Body of pancreas (tissue), 4 donors: ENCODE measurements at regions not wholly inside any gene's neighbourhood (a gene's known extent, or its start where the extent isn't known, plus 50 kb on each side); places are given as distances from the start of the nearest gene placed in this dataset.
"Not testable (repeated sequence)": the region's sequence is repeated elsewhere in the genome, so short reads cannot be mapped to it uniquely, and the experiment has no call there.

Source experiments
- ATAC-seq: fragments of 150-250 bp; one replicate; pipeline ENCODE4 v1.9.1; 2016
- DNase-seq, 4 donors: peaks; one replicate each; pipeline ENCODE4 v3.0.0-alpha.2; 2019
- H3K27ac ChIP-seq, 4 donors: fragments of 200-600 bp; sonication (generic); 1 replicate in 3 of 4; 2 replicates in 1 of 4; pipeline versions ENCODE4 v1.5.1 to v1.6.1; 2016 to 2019; ENCODE audit warnings: mild to moderate bottlenecking in 1 of 4, mixed read lengths in 1 of 4, moderate library complexity in 1 of 4
- H3K27me3 ChIP-seq, 2 donors: fragments of 200-600 bp; sonication (generic); one replicate each; pipeline ENCODE4 v1.6.0; 2016; ENCODE audit warnings: mild to moderate bottlenecking in 1 of 2
- H3K36me3 ChIP-seq, 2 donors: fragments of 200-600 bp; sonication (generic); replicated peaks in 1 of 2; 2 replicates each; pipeline ENCODE4 v1.5.1; 2016; ENCODE audit warnings: low read depth in 2 of 2; ENCODE audit not compliant: insufficient read depth in 1 of 2
- H3K4me1 ChIP-seq: fragments of 200-600 bp; sonication (generic); one replicate; pipeline ENCODE4 v1.6.0; 2016
- H3K4me3 ChIP-seq, 2 donors: fragments of 200-600 bp; sonication (generic); 1 replicate in 1 of 2; 2 replicates in 1 of 2; pipeline ENCODE4 v1.5.1; 2016 to 2019
- H3K9me3 ChIP-seq, 3 donors: fragments of 200-600 bp; sonication (generic); 1 replicate in 2 of 3; 2 replicates in 1 of 3; pipeline ENCODE4 v1.5.1; 2016
- CTCF ChIP-seq, 7 experiments: fragments of 450-650 bp in 4 of 7; fragments of 200-600 bp in 3 of 7; sonication (generic) in 3 of 7; IDR thresholded peaks; one replicate each; pipeline ENCODE4 v1.5.1; 2016 to 2019; ENCODE audit warnings: antibody characterized with exemption in 7 of 7
- POLR2A ChIP-seq, 3 donors: fragments of 450-650 bp; IDR thresholded peaks; one replicate each; pipeline ENCODE4 v1.6.1; 2016; ENCODE audit warnings: antibody characterized with exemption in 3 of 3, mild to moderate bottlenecking in 2 of 3
- WGBS, 2 donors: methylation state at CpG; one replicate each; pipeline ENCODE4 v1.1.5; 2017; 5-methylcytosine and 5-hydroxymethylcytosine counted together
- intact Hi-C: fragments of 100-400 bp; cut with DNase I; formaldehyde crosslinking; loops from one replicate; pipeline ENCODE4 v1.15.1; 2023

GRCh38 chr3:194959217-194959616 is 273.5 kb downstream of the FAM43A start:
- 62 to 76% methylated on average over 7 of the region's 7 CpGs for WGBS, 2 donors
- Histone ChIP-seq H3K4me1 (no peaks in the 10 kb centered on the region), H3K4me3 (no peak overlapping the region), H3K27me3 (no peaks in the 10 kb centered on the region), H3K36me3 (no peaks in the 10 kb centered on the region), H3K9me3 (no peaks in the 10 kb centered on the region), H3K27ac (no peak overlapping the region)
- DNase-seq (no peak), ATAC-seq (no peak)
- intact Hi-C loops: loop anchor here (10.0 kb wide), 1 partner anchor 134 kb away; no protein-coding TSS in a partner anchor
- TF ChIP-seq CTCF (IDR thresholded peaks at IDR 0.05) (no peak), POLR2A (IDR thresholded peaks at IDR 0.05) (no peak)

GRCh38 chr3:194959666-194960065 is 274.0 kb downstream of the FAM43A start:
- not testable (repeated sequence) for DNase-seq, H3K4me1 ChIP-seq, H3K9me3 ChIP-seq, ATAC-seq, H3K27me3 ChIP-seq, H3K4me3 ChIP-seq, H3K36me3 ChIP-seq, H3K27ac ChIP-seq
- 80 to 85% methylated on average over 9 to 10 of the region's 10 CpGs for WGBS, 2 donors
- intact Hi-C loops: loop anchor here (10.0 kb wide), 1 partner anchor 135 kb away; no protein-coding TSS in a partner anchor

GRCh38 chr3:194960446-194961032 is 274.9 kb downstream of the FAM43A start:
- DNase-seq (no peak), ATAC-seq (no peak)
- Histone ChIP-seq H3K9me3 (no peaks in the 10 kb centered on the region), H3K27me3 (no peaks in the 10 kb centered on the region), H3K4me3 (no peak overlapping the region), H3K27ac (no peak overlapping the region), H3K36me3 (no peaks in the 10 kb centered on the region), H3K4me1 (no peaks in the 10 kb centered on the region)
- TF ChIP-seq CTCF (IDR thresholded peaks at IDR 0.05): no peak
- TF ChIP-seq POLR2A (IDR thresholded peaks at IDR 0.05): no peak
- intact Hi-C loops: no loop called here
- WGBS, 2 donors: 70 to 75% methylated on average over 14 of the region's 14 CpGs

GRCh38 chr3:194961149-194961548 is 275.5 kb downstream of the FAM43A start:
- no peak overlapping the region for H3K27ac ChIP-seq
- H3K36me3 ChIP-seq: no peaks in the 10 kb centered on the region
- H3K27me3 ChIP-seq: no peaks in the 10 kb centered on the region
- no peak overlapping the region for H3K4me3 ChIP-seq
- no peaks in the 10 kb centered on the region for H3K4me1 ChIP-seq
- intact Hi-C loops: no loop called here
- TF ChIP-seq CTCF (IDR thresholded peaks at IDR 0.05) (no peak), POLR2A (IDR thresholded peaks at IDR 0.05) (no peak)
- ATAC-seq (no peak), DNase-seq (no peak)
- H3K9me3 ChIP-seq: no peaks in the 10 kb centered on the region
- 76 to 89% methylated on average over 10 to 11 of the region's 11 CpGs for WGBS, 2 donors

GRCh38 chr3:194961571-194961970 is 275.9 kb downstream of the FAM43A start:
- TF ChIP-seq POLR2A (IDR thresholded peaks at IDR 0.05) (no peak), CTCF (IDR thresholded peaks at IDR 0.05) (no peak)
- no peaks in the 10 kb centered on the region for H3K4me1 ChIP-seq
- ATAC-seq (no peak), DNase-seq (no peak)
- intact Hi-C loops: no loop called here
- no peaks in the 10 kb centered on the region for H3K9me3 ChIP-seq
- no peaks in the 10 kb centered on the region for H3K27me3 ChIP-seq
- H3K36me3 ChIP-seq: no peaks in the 10 kb centered on the region
- no peak overlapping the region for H3K27ac ChIP-seq
- H3K4me3 ChIP-seq: no peak overlapping the region
- WGBS, 2 donors: 75 to 83% methylated on average over 6 of the region's 6 CpGs
